Mesodermal cell (in vitro differentiated cells): ENCODE measurements at regions not wholly inside any gene's neighbourhood (a gene's known extent, or its start where the extent isn't known, plus 50 kb on each side); places are given as distances from the start of the nearest gene placed in this dataset.
A peak's percentile ranks its signal among the peaks of the same experiment; 100 is the strongest.
"Not testable (repeated sequence)": the region's sequence is repeated elsewhere in the genome, so short reads cannot be mapped to it uniquely, and the experiment has no call there.

Source experiments
- H3K27ac ChIP-seq: 2 replicates; pipeline ENCODE4 v1.7.0; 2013; ENCODE audit warnings: mild to moderate bottlenecking, low read depth, low read length, moderate library complexity; ENCODE audit not compliant: severe bottlenecking
- H3K36me3 ChIP-seq: 2 replicates; pipeline ENCODE4 v1.7.1; 2013; ENCODE audit warnings: mild to moderate bottlenecking, low read length, moderate library complexity; ENCODE audit not compliant: control insufficient read depth, insufficient read depth
- H3K4me1 ChIP-seq: one replicate; pipeline ENCODE4 v1.7.1; 2013; ENCODE audit warnings: mild to moderate bottlenecking, low read length; ENCODE audit not compliant: insufficient read depth, control insufficient read depth, poor library complexity, severe bottlenecking
- H3K4me3 ChIP-seq: 2 replicates; pipeline ENCODE4 v1.7.0; 2013; ENCODE audit warnings: low read length, control low read depth, mild to moderate bottlenecking; ENCODE audit not compliant: insufficient read depth, poor library complexity, severe bottlenecking; ENCODE audit errors: extremely low read depth
- H3K9me3 ChIP-seq: 2 replicates; pipeline ENCODE4 v1.7.1; 2013; ENCODE audit warnings: mild to moderate bottlenecking, low read length, moderate library complexity; ENCODE audit not compliant: control insufficient read depth
- WGBS, 2 experiments: methylation state at CpG; one replicate each; pipeline ENCODE4 v1.1.5; 2013; ENCODE audit warnings: missing lambda C conversion rate in 2 of 2; ENCODE audit not compliant: insufficient coverage in 2 of 2; 5-methylcytosine and 5-hydroxymethylcytosine counted together

DNA sequence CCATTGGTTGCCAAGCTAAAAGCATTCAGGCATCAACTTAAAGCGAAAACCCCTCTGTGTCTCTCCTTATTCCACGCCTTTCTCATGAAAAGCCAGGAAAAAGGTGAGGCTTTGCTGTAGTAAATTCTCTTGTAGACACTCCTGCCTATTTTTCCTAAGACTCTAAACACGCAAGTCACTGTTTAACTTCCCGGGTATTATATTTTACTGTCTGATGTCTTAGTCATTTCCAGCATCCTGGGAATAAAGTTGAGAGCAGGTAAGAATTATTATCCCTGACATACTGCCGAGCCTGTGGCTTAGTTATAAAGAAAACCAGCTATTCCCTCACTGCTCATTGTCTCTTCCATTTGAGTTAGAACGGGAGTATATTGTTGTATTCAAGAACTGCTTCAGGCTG, 112.4 kb upstream of the GATA6 start:
- Histone ChIP-seq H3K4me3 (no peak overlapping the region), H3K27ac (no peak overlapping the region), H3K4me1 (peaks cover 4% of the 10 kb centered on the region), H3K9me3 (no peaks in the 10 kb centered on the region), H3K36me3 (no peaks in the 10 kb centered on the region)
- WGBS, 2 experiments = 95 to 100% methylated on average over 2 to 5 of the region's 6 CpGs

DNA sequence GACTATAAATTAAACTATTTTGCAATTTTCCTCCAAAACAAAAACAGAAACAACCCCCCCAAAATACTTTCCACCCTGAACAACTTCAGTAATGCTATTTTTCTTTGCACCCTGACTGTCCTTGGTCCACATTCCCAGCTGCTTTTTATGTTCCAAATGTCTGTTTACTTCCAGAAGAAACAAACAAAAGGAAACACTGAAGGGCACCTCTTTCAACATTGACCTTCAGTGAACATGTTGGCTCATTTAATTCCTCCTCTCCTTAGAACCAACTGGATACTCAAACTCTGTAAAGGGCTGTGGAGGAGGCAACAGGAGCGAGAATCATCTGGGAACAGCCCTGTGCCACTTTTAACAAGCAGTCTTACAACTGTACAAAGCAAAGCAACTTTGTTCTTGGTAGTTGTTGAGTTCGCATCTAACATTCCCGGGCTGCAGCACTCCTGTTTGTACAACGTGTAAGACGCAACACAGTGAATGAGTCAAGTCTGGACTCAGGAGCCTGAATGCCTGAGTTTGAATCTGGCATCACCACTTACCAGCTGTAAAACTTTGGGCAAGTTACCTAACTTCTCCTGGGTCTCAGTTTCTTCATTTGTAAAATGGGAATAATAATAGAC, 111.4 kb upstream of the GATA6 start:
- no peaks in the 10 kb centered on the region for H3K9me3 ChIP-seq

DNA sequence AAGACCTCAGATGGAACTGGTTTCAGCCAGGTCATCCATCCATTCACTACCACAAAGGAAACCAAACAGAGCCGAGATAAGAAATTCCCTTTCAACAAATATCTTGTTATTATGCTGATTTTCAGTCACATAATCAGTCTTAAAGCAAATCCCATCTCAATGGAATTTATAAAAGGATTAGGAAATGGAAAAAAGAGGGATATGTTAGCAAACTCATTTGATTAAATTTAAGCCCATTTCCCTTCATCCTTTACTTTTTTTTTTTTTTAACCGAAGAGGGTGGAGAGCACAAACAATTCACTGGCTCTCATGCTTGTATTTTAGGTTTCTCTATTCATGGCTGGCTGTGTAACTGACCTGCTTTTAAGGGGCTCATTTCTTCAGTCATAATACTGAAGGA, 109.0 kb upstream of the GATA6 start:
- Histone ChIP-seq H3K27ac (no peak overlapping the region), H3K9me3 (no peaks in the 10 kb centered on the region), H3K36me3 (no peaks in the 10 kb centered on the region), H3K4me1 (peaks cover 4% of the 10 kb centered on the region), H3K4me3 (no peak overlapping the region)
- no CpG with 5 or more reads among the region's 2 CpGs for WGBS, 2 experiments

More for the DNA sequence above, 111.4 kb upstream of the GATA6 start:
- H3K4me3 ChIP-seq = no peak overlapping the region
- WGBS, 2 experiments = 92 to 100% methylated on average over 4 to 5 of the region's 5 CpGs
- peak overlapping the region; percentile 26 for H3K27ac ChIP-seq
- no peaks in the 10 kb centered on the region for H3K36me3 ChIP-seq
- H3K4me1 ChIP-seq = peaks cover 4% of the 10 kb centered on the region

DNA sequence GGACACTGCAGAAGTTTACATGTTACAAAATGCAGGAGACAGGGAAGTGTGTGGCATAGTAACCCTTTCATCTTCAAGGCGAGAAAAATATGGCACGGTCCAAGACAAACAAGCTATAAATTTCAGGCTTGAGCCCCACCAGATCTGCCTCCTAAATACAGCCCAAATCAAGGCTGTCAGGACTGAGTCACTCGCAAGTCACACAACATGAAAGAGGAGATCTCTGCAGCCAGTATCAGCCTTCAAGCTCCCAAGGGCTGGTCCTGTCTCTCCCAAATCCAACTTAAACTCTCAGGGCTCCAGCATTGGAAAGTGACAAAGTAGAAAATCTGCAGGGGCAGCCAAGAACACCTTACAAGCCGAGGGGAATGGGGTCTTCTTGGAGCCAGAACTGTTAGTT, 106.3 kb upstream of the GATA6 start:
- Histone ChIP-seq H3K9me3 (no peaks in the 10 kb centered on the region), H3K27ac (peak overlapping the region; percentile 57), H3K4me3 (no peak overlapping the region), H3K4me1 (peaks cover under 1% of the 10 kb centered on the region), H3K36me3 (no peaks in the 10 kb centered on the region)
- WGBS, 2 experiments = 72 to 77% methylated on average over 4 of the region's 4 CpGs

DNA sequence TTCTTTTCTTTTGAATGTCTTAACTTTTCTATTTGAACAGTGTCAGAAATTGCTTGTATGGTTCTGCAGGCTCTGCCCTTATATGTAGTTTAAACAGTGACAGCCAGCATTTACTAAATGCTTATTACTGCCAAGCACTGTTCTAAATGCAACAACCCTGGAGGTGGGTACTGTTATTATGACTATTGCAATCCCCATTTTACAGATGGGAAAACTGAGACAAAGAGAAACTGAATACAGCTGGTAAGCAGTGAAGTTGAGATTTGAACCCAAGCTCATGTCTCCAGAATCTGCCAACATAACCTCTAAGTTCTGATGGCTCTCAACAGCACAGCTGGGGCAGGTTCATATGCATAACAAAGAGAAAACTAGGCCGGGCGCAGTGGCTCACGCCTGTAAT, 105.7 kb upstream of the GATA6 start:
- Histone ChIP-seq H3K27ac (peak overlapping the region; percentile 57), H3K4me1 (no peaks in the 10 kb centered on the region), H3K36me3 (no peaks in the 10 kb centered on the region), H3K4me3 (no peak overlapping the region), H3K9me3 (no peaks in the 10 kb centered on the region)
- WGBS, 2 experiments = 79% methylated on average over 3 of the region's 3 CpGs; no CpG with 5 or more reads in 1 of the 2 experiments

DNA sequence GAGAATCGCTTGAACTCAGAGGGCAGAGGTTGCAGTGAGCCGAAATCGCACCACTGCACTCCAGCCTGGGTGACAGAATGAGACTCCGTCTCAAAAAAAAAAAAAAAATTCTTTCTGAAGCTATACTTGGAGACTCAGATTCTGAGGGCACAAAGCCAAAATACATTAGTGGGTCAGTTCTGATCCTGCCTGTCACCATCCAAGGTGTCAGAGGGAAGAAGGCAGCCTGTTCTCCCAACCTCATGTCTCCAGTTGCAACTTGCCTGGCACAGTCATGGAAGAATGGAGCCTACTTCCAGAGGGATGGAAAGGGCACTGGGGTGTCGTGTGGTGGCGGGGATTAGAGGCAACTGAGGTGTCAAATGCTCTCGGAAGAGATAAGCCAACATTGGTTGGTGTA, 104.8 kb upstream of the GATA6 start:
- Histone ChIP-seq H3K36me3 (no peaks in the 10 kb centered on the region), H3K9me3 (no peaks in the 10 kb centered on the region), H3K4me1 (no peaks in the 10 kb centered on the region), H3K4me3 (no peak overlapping the region), H3K27ac (no peak overlapping the region)
- WGBS, 2 experiments = 94 to 95% methylated on average over 2 to 3 of the region's 7 CpGs

DNA sequence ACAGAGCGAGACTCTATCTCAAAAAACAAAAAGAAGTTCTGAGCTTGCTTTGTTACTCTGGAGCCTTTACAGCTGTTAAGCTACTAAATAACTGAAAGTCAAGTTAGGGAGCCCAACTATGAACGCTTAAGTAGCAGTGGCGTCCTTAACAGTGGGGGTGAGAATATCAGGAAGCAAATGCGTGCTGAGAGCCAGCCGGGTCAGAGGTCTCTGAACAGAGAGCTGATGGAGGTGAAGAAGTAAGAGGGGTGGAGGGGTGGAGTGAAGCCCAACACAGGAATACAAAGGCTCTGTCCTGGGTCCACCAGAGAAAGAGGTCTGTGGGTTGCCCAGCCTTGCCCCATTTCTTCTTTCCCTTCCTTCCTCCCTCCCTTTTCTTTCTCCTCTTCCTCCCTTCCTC, 104.1 kb upstream of the GATA6 start:
- Histone ChIP-seq H3K9me3 (no peaks in the 10 kb centered on the region), H3K36me3 (no peaks in the 10 kb centered on the region), H3K4me3 (no peak overlapping the region), H3K27ac (no peak overlapping the region), H3K4me1 (no peaks in the 10 kb centered on the region)
- 74 to 85% methylated on average over 5 of the region's 5 CpGs for WGBS, 2 experiments

DNA sequence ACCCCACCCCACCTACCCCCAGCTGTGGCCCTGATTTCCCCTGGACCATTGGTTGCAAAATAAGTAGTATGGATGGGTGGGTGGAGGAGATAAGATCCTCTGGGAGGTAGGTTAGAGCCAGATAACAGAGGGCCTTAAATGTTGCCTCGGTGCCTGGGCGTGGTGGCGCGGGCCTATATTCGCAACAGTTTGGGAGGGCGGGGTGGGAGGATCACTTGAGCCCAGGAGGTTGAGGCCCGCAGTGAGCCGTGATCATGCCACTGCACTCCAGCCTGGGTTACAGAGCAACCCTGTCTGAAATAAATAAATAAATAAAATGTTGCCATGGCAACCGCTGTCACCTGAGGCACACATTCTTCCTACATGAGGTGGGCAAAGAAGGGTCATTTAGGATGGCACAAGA, 103.3 kb upstream of the GATA6 start:
- Histone ChIP-seq H3K36me3 (no peaks in the 10 kb centered on the region), H3K4me1 (no peaks in the 10 kb centered on the region), H3K9me3 (no peaks in the 10 kb centered on the region), H3K27ac (no peak overlapping the region), H3K4me3 (no peak overlapping the region)
- 83 to 94% methylated on average over 3 to 6 of the region's 9 CpGs for WGBS, 2 experiments

DNA sequence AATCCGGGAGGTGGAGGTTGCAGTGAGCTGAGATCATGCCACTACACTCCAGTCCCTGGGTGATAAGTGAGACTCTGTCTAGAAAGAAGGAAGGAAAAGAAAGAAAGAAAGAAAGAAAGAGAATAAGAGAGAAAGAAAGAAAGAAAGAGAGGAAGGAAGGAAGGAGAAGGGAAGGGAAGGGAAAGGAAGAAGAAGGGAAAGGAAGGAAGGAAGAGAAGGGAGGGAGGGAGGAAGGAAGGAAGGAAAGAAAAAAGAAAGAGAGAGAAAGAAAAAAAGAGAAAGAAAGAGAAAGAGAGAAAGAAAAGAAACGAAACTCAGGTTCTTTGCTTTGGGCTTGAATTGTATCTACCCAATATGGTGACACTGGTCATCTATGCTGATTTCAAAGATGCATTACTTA, 102.3 kb upstream of the GATA6 start:
- Histone ChIP-seq H3K4me3 (no peak overlapping the region), H3K27ac (no peak overlapping the region), H3K4me1 (no peaks in the 10 kb centered on the region), H3K9me3 (no peaks in the 10 kb centered on the region), H3K36me3 (no peaks in the 10 kb centered on the region)
- WGBS, 2 experiments = 86% methylated on average over 1 to 2 of the region's 2 CpGs

DNA sequence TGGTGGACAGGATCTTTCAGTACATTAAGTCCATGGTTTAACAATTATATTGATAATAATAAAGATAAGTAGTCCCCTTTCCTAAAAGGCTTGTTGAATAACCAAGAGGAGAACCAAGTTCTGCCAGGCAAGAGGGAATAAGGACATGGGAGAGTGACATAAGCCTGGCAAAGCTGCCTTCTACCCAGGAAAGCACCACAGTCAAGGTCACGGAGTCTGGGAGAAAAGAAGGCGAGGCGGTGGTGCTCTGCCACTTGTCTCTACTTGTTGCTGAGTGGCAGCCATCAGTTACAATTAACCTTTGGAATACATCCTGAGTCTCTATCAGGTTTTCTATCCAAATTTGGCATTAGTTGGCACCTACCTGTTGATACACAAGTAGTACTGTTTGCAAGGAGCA, 101.7 kb upstream of the GATA6 start:
- Histone ChIP-seq H3K9me3 (no peaks in the 10 kb centered on the region), H3K4me3 (no peak overlapping the region), H3K36me3 (no peaks in the 10 kb centered on the region), H3K27ac (no peak overlapping the region), H3K4me1 (no peaks in the 10 kb centered on the region)
- WGBS, 2 experiments = 97 to 100% methylated on average over 3 of the region's 3 CpGs

DNA sequence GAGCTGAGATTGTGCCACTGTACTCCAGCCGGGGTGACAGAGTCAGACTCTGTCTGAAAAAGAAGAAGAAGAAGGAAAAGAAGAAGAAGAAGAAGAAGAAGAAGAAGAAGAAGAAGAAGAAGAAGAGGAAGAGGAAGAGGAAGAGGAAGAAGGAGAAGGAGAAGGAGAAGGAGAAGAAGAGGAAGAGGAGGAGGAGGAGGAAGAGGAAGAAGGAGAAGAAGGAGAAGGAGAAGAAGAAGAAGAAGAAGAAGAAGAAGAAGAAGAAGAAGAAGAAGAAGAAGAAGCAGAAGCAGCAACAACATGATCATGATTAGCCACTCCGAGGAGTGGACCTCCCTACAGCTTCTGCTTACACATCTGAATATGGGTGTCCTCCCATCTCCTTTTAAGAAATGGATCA, 100.6 kb upstream of the GATA6 start:
- not testable (repeated sequence) for H3K36me3 ChIP-seq, H3K4me1 ChIP-seq, H3K4me3 ChIP-seq, H3K9me3 ChIP-seq, H3K27ac ChIP-seq
- 90 to 100% methylated on average over 1 to 2 of the region's 2 CpGs for WGBS, 2 experiments
